Stimulated activated naive CD8-positive, alpha-beta T cell treated with anti-CD3 and anti-CD28 coated beads, Interleukin-15, amount 100 ng/mL, for 72 hours (primary cell): ENCODE measurements at regions not wholly inside any gene's neighbourhood (a gene's known extent, or its start where the extent isn't known, plus 50 kb on each side); places are given as distances from the start of the nearest gene placed in this dataset.

Experiments
- ATAC-seq: fragments of 150-1000 bp; cut with Tn5 transposase; 2 replicates; pipeline ENCODE4 v1.10.0; 2021; ENCODE audit warnings: mild to moderate bottlenecking, moderate library complexity
- DNase-seq, 2 donors: peaks; one replicate each; pipeline ENCODE4 v3.0.0; 2021 to 2022
- H3K27ac Mint-ChIP-seq, 2 donors: one replicate each; pipeline ENCODE4 v1.8.0; 2022; ENCODE audit warnings: mild to moderate bottlenecking in 2 of 2, mixed read lengths in 2 of 2, moderate library complexity in 2 of 2
- H3K27me3 Mint-ChIP-seq: one replicate; pipeline ENCODE4 v1.8.0; 2022; ENCODE audit warnings: mixed read lengths
- H3K4me1 Mint-ChIP-seq: one replicate; pipeline ENCODE4 v1.8.0; 2022; ENCODE audit warnings: mild to moderate bottlenecking, mixed read lengths
- H3K4me3 Mint-ChIP-seq, 2 donors: one replicate each; pipeline ENCODE4 v1.8.0; 2022; ENCODE audit warnings: mild to moderate bottlenecking in 2 of 2, mixed read lengths in 2 of 2, moderate library complexity in 1 of 2
- H3K9me3 Mint-ChIP-seq, 2 donors: one replicate each; pipeline ENCODE4 v1.8.0; 2022; ENCODE audit warnings: mixed read lengths in 2 of 2

GRCh38 chr7:131889572-131890150, 333.2 kb upstream of the PODXL start:
- peak; percentile 18 for ATAC-seq
- no peak for DNase-seq
- H3K27me3 Mint-ChIP-seq, result peaks cover 9% of the 10 kb centered on the region
- peaks cover 18 to 24% of the 10 kb centered on the region in 2 donors for H3K9me3 Mint-ChIP-seq
- H3K27ac Mint-ChIP-seq, result no peak overlapping the region
- no peak overlapping the region for H3K4me3 Mint-ChIP-seq
- no peaks in the 10 kb centered on the region for H3K4me1 Mint-ChIP-seq

DNA sequence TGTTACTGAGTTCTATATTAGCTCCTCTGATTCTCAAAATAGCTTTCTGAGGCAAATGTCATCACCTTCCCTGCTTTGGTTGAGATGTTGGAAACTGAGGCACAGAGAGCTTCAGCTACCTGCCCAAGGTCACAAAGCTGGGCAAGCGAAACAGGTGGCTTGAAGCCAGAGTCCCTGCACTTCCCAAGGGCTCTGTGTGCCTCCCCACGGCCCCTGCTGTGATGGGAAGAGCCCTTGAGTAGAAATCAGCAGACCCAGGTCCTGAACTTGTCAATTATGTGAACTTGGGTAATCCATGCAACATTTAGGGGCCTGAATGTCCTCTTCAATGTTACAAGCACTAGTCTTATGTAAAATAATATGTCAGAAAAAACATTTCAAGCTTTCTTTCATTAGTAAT, 327.3 kb upstream of the PODXL start:
- Mint-ChIP-seq H3K4me1 (no peaks in the 10 kb centered on the region), H3K27ac (no peak overlapping the region), H3K27me3 (peaks cover 21% of the 10 kb centered on the region), H3K4me3 (no peak overlapping the region), H3K9me3 (peaks cover 18 to 24% of the 10 kb centered on the region in 2 donors)
- DNase-seq (no peak), ATAC-seq (no peak)

GRCh38 chr7:131883196-131883595, 326.8 kb upstream of the PODXL start:
- no peak overlapping the region for H3K4me3 Mint-ChIP-seq
- H3K27me3 Mint-ChIP-seq, result peaks cover 21% of the 10 kb centered on the region
- no peak overlapping the region for H3K27ac Mint-ChIP-seq
- H3K9me3 Mint-ChIP-seq, result peaks cover 18 to 24% of the 10 kb centered on the region in 2 donors
- no peaks in the 10 kb centered on the region for H3K4me1 Mint-ChIP-seq
- ATAC-seq (no peak), DNase-seq (no peak)

- Mint-ChIP-seq H3K4me1 (no peaks in the 10 kb centered on the region), H3K4me3 (no peak overlapping the region), H3K27ac (no peak overlapping the region), H3K9me3 (peaks cover 16 to 23% of the 10 kb centered on the region in 2 donors), H3K27me3 (peaks cover 21% of the 10 kb centered on the region)
- ATAC-seq (no peak), DNase-seq (no peak)
These were observed 325.9 kb upstream of the PODXL start for GRCh38 chr7:131882321-131882720.

DNA sequence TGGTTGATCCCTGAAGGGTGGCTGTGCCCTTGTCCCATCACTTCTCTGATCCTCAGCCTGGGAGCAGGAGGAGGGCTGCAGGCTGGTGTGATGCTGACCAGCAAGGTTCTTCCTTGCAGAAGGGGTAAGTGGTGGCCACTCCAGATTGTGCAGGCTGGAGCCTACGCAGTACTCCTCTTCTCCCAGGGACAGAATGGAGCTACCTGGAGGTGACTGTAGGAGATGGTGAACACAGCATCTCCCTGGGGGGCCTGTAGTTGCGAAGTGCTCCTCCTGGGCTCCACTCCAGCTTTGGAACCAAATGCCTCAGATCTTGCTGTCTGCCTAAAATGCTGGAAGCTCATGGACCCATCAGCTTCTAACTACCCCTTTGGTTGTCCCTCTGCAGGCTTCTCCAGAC, 323.6 kb upstream of the PODXL start:
- H3K9me3 Mint-ChIP-seq, result peaks cover 2 to 7% of the 10 kb centered on the region in 2 donors
- H3K27me3 Mint-ChIP-seq, result peaks cover 21% of the 10 kb centered on the region
- DNase-seq (no peak), ATAC-seq (no peak)
- H3K4me1 Mint-ChIP-seq, result no peaks in the 10 kb centered on the region
- no peak overlapping the region for H3K27ac Mint-ChIP-seq
- no peak overlapping the region for H3K4me3 Mint-ChIP-seq

GRCh38 chr7:131879424-131879823, 323.0 kb upstream of the PODXL start:
- H3K4me3 Mint-ChIP-seq, result no peak overlapping the region
- H3K9me3 Mint-ChIP-seq, result peaks cover 0 to 11% of the 10 kb centered on the region in 2 donors
- DNase-seq (no peak), ATAC-seq (no peak)
- H3K4me1 Mint-ChIP-seq, result no peaks in the 10 kb centered on the region
- H3K27ac Mint-ChIP-seq, result no peak overlapping the region
- peaks cover 21% of the 10 kb centered on the region for H3K27me3 Mint-ChIP-seq

DNA sequence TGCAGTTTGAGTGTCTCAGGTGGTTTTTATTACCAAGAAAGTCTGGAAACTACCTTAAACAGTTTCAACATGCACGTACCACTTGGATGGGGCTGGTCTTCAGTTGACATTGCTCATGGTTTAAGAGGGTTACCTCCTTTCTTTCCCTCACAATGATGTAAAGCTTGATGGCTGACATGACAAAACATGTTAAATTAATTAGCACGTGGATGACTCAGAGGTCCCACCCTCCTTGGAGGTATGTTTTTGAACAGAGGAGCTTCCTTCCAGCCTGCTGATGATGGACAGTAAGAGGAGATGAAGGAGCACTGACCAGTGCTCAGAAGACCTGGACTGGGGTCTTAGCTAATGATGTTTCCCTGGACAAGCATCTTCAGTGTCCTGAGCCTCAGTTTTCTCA, 322.3 kb upstream of the PODXL start:
- Mint-ChIP-seq H3K4me3 (no peak overlapping the region), H3K27me3 (peaks cover 24% of the 10 kb centered on the region), H3K27ac (peak overlapping the region in 1 of 2 donors; percentile 16), H3K9me3 (peaks cover 0 to 11% of the 10 kb centered on the region in 2 donors), H3K4me1 (no peaks in the 10 kb centered on the region)
- DNase-seq, result no peak
- ATAC-seq, result no peak

- Mint-ChIP-seq H3K4me3 (no peak overlapping the region), H3K27me3 (peaks cover 19% of the 10 kb centered on the region), H3K27ac (no peak overlapping the region), H3K9me3 (peaks cover 5 to 18% of the 10 kb centered on the region in 2 donors), H3K4me1 (no peaks in the 10 kb centered on the region)
- DNase-seq (no peak), ATAC-seq (no peak)
These were observed 317.2 kb upstream of the PODXL start for GRCh38 chr7:131873581-131873980.

- DNase-seq, result no peak
- no peak for ATAC-seq
- Mint-ChIP-seq H3K27me3 (peaks cover 19% of the 10 kb centered on the region), H3K4me1 (no peaks in the 10 kb centered on the region), H3K4me3 (no peak overlapping the region), H3K9me3 (peaks cover 5 to 13% of the 10 kb centered on the region in 2 donors), H3K27ac (no peak overlapping the region)
These were observed 313.6 kb upstream of the PODXL start for GRCh38 chr7:131869986-131870385.

GRCh38 chr7:131869169-131869844, 312.9 kb upstream of the PODXL start:
- Mint-ChIP-seq H3K4me1 (no peaks in the 10 kb centered on the region), H3K4me3 (no peak overlapping the region), H3K9me3 (peaks cover 5 to 7% of the 10 kb centered on the region in 2 donors), H3K27ac (no peak overlapping the region), H3K27me3 (peaks cover 25% of the 10 kb centered on the region)
- DNase-seq (no peak), ATAC-seq (no peak)

DNA sequence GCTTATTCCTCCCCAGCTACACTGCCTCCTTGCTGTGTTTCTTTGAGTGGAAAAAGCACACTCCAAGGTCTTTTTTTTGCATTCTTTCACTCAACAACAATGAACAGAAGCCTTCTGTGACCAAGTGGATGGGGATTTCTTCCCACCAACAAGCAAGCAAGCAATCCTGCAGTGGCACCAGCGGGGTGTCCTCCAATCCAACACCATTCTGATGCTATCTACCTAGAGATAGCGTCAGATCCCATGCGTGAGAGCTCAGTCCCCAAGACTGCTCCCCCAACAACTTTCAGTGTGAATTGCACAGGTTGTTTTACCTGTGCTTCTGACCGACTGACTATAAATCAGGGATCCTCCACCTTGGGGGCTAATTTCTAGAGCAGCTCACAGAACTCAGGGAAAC, 311.0 kb upstream of the PODXL start:
- peak overlapping the region in 1 of 2 donors; percentile 42 for H3K27ac Mint-ChIP-seq

DNA sequence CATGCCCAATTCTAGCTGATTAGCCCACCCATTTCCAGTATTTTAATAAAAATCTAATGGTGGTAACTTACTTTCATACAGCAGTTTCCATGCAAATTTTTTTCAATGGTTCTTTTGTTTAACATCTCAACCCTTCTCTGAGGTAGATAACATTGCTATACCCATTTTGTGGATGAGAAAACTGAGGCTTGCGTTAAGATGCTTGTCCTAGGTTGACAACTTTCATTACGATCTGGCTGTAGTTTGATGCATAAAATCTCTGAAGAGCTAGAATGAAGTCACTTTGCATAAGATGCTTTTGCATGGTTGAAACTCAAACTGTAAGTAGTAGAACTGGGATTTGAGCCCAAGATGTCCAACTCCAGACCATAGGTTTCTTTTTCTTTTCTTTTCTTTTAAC, 309.5 kb upstream of the PODXL start:
- Mint-ChIP-seq H3K4me1 (no peaks in the 10 kb centered on the region), H3K27ac (no peak overlapping the region), H3K27me3 (peaks cover 19% of the 10 kb centered on the region), H3K4me3 (no peak overlapping the region), H3K9me3 (peaks cover 0 to under 1% of the 10 kb centered on the region in 2 donors)
- no peak for ATAC-seq
- DNase-seq, result no peak

More for the DNA sequence above, 311.0 kb upstream of the PODXL start:
- Mint-ChIP-seq H3K4me3 (no peak overlapping the region), H3K27me3 (peaks cover 19% of the 10 kb centered on the region), H3K9me3 (peaks cover 5 to 7% of the 10 kb centered on the region in 2 donors), H3K4me1 (no peaks in the 10 kb centered on the region)
- no peak for ATAC-seq
- no peak for DNase-seq

GRCh38 chr7:131861620-131862346, 305.4 kb upstream of the PODXL start:
- DNase-seq (no peak), ATAC-seq (no peak)
- no peaks in the 10 kb centered on the region for H3K4me1 Mint-ChIP-seq
- H3K9me3 Mint-ChIP-seq, result no peaks in the 10 kb centered on the region
- no peak overlapping the region for H3K27ac Mint-ChIP-seq
- no peak overlapping the region for H3K4me3 Mint-ChIP-seq
- H3K27me3 Mint-ChIP-seq, result peaks cover 10% of the 10 kb centered on the region

DNA sequence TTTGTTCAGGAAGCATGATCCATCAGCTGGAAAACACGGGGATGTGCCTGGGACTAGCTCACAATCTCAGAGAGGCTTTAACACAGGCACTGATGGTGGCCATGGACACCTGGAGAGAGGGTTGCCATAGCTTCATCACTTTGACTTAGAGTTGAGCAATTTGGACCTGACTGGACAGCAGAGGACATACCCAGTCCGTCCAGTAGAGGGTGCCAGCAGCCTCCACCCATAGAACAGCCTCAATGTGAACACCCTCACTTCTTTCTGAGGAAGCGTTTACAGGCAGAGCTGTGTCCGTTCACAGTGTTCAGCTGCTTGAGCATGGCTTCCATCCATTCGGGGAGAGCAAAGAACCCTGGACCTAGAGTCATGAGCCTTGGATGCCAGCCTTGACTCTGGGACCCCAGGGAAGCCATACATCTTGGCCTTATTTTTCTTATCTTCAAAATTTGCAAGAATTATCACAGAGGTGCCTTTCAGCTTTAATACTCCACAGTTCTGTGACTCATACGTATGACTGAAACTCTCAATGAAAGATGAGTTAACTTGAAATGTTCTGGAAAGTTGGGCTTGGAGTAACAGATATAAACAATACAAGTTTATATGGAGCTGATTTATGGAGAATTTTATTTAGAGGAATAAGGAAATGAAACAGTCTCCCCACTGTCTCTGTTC, 302.9 kb upstream of the PODXL start:
- peak; percentile 80 for ATAC-seq

GRCh38 chr7:131858611-131859010, 302.2 kb upstream of the PODXL start:
- Mint-ChIP-seq H3K4me3 (no peak overlapping the region), H3K4me1 (no peaks in the 10 kb centered on the region), H3K27me3 (no peaks in the 10 kb centered on the region), H3K27ac (no peak overlapping the region), H3K9me3 (peaks cover 0 to 15% of the 10 kb centered on the region in 2 donors)
- no peak for DNase-seq
- no peak for ATAC-seq

More for the DNA sequence above, 302.9 kb upstream of the PODXL start:
- DNase-seq, result peak; percentile 31 to 38
- Mint-ChIP-seq H3K27ac (no peak overlapping the region), H3K4me1 (no peaks in the 10 kb centered on the region), H3K4me3 (no peak overlapping the region), H3K9me3 (peaks cover 0 to 10% of the 10 kb centered on the region in 2 donors), H3K27me3 (peaks cover 3% of the 10 kb centered on the region)
